NOMO-1 treated with DMSO at 0.1 percent for 48 hours (cell line): ENCODE measurements at regions not wholly inside any gene's neighbourhood (a gene's known extent, or its start where the extent isn't known, plus 50 kb on each side); places are given as distances from the start of the nearest gene placed in this dataset.

Source experiments
- DNase-seq: peaks from one replicate; lab custom pipeline; 2025; ENCODE audit not compliant: unreplicated experiment; lab: John Stamatoyannopoulos, UW

GRCh38 chr3:18051306-18051705 lies 308.9 kb upstream of the TBC1D5 start:
- DNase-seq = no peak

- no peak for DNase-seq
Measured at GRCh38 chr3:18049096-18049495, 306.7 kb upstream of the TBC1D5 start.

GRCh38 chr3:18047052-18047451 lies 304.6 kb upstream of the TBC1D5 start:
- no peak for DNase-seq

GRCh38 chr3:18046131-18046915 lies 303.9 kb upstream of the TBC1D5 start:
- peak; percentile 94 for DNase-seq

GRCh38 chr3:18044971-18045880 lies 302.8 kb upstream of the TBC1D5 start:
- no peak for DNase-seq

- no peak for DNase-seq
Measured at GRCh38 chr3:18044191-18044590, 301.8 kb upstream of the TBC1D5 start.

GRCh38 chr3:18036450-18036815 lies 294.0 kb upstream of the TBC1D5 start:
- DNase-seq = no peak

- DNase-seq = no peak
Measured at GRCh38 chr3:18035641-18036449, 293.4 kb upstream of the TBC1D5 start.

- DNase-seq = no peak
Measured at GRCh38 chr3:18033581-18034108, 291.2 kb upstream of the TBC1D5 start.

GRCh38 chr3:18030371-18030870 lies 288.0 kb upstream of the TBC1D5 start:
- no peak for DNase-seq

GRCh38 chr3:18027161-18027939 lies 284.9 kb upstream of the TBC1D5 start:
- DNase-seq = no peak

GRCh38 chr3:18024715-18025114 lies 282.3 kb upstream of the TBC1D5 start:
- DNase-seq = no peak

GRCh38 chr3:18019161-18019495 lies 276.7 kb upstream of the TBC1D5 start:
- no peak for DNase-seq

- no peak for DNase-seq
Measured at GRCh38 chr3:18018491-18019160, 276.2 kb upstream of the TBC1D5 start.

GRCh38 chr3:18016366-18016765 lies 273.9 kb upstream of the TBC1D5 start:
- no peak for DNase-seq

GRCh38 chr3:18012933-18013332 lies 270.5 kb upstream of the TBC1D5 start:
- no peak for DNase-seq

GRCh38 chr3:18012436-18012835 lies 270.0 kb upstream of the TBC1D5 start:
- no peak for DNase-seq

- DNase-seq = no peak
Measured at GRCh38 chr3:18011387-18011786, 269.0 kb upstream of the TBC1D5 start.

- peak; percentile 38 for DNase-seq
Measured at GRCh38 chr3:18010001-18010400, 267.6 kb upstream of the TBC1D5 start.
